Effector memory CD4-positive, alpha-beta T cell (primary cell): ENCODE measurements at regions not wholly inside any gene's neighbourhood (a gene's known extent, or its start where the extent isn't known, plus 50 kb on each side); places are given as distances from the start of the nearest gene placed in this dataset.
"Not testable (repeated sequence)": the region's sequence is repeated elsewhere in the genome, so short reads cannot be mapped to it uniquely, and the experiment has no call there.

Experiments used
- DNase-seq, 3 donors: peaks; one replicate each; pipeline ENCODE4 v3.0.0-alpha.2; 2020
- H3K27ac ChIP-seq: 2 replicates; pipeline ENCODE4 v1.7.0; 2013; ENCODE audit warnings: mild to moderate bottlenecking, low read length, moderate library complexity; ENCODE audit not compliant: insufficient read depth, poor library complexity, severe bottlenecking
- H3K27me3 ChIP-seq: replicated peaks from 2 replicates; pipeline ENCODE4 v1.7.0; 2013; ENCODE audit warnings: mild to moderate bottlenecking, low read length; ENCODE audit not compliant: insufficient read depth, control insufficient read depth, poor library complexity, severe bottlenecking
- H3K36me3 ChIP-seq: 2 replicates; pipeline ENCODE4 v1.7.0; 2013; ENCODE audit warnings: mild to moderate bottlenecking, low read length, moderate library complexity; ENCODE audit not compliant: control insufficient read depth, insufficient read depth
- H3K4me1 ChIP-seq: 2 replicates; pipeline ENCODE4 v1.7.0; 2013; ENCODE audit warnings: low read length, mild to moderate bottlenecking; ENCODE audit not compliant: control insufficient read depth, insufficient read depth, poor library complexity, severe bottlenecking
- H3K4me3 ChIP-seq: 2 replicates; pipeline ENCODE4 v1.7.0; 2013; ENCODE audit warnings: low read length, low read depth, mild to moderate bottlenecking; ENCODE audit not compliant: insufficient read depth, poor library complexity, severe bottlenecking
- H3K9me3 ChIP-seq: 2 replicates; pipeline ENCODE4 v1.7.0; 2013; ENCODE audit warnings: mild to moderate bottlenecking, low read length, moderate library complexity; ENCODE audit not compliant: control insufficient read depth

- H3K4me3 ChIP-seq, result no peak overlapping the region
- no peaks in the 10 kb centered on the region for H3K36me3 ChIP-seq
- no peaks in the 10 kb centered on the region for H3K27me3 ChIP-seq
- H3K9me3 ChIP-seq, result no peaks in the 10 kb centered on the region
- no peaks in the 10 kb centered on the region for H3K4me1 ChIP-seq
- DNase-seq, result no peak
- H3K27ac ChIP-seq, result no peak overlapping the region
These were observed 172.3 kb upstream of the TPM1 start for GRCh38 chr15:62870216-62870615.

GRCh38 chr15:62870701-62871100 is 171.8 kb upstream of the TPM1 start:
- not testable (repeated sequence) for H3K27me3 ChIP-seq, H3K9me3 ChIP-seq, H3K27ac ChIP-seq, H3K4me3 ChIP-seq, H3K4me1 ChIP-seq, H3K36me3 ChIP-seq, DNase-seq

GRCh38 chr15:62873203-62873602 is 169.3 kb upstream of the TPM1 start:
- H3K4me1 ChIP-seq, result no peaks in the 10 kb centered on the region
- H3K27ac ChIP-seq, result no peak overlapping the region
- no peak for DNase-seq
- no peaks in the 10 kb centered on the region for H3K9me3 ChIP-seq
- H3K4me3 ChIP-seq, result no peak overlapping the region
- no peaks in the 10 kb centered on the region for H3K27me3 ChIP-seq
- H3K36me3 ChIP-seq, result no peaks in the 10 kb centered on the region

- DNase-seq, result no peak
- H3K36me3 ChIP-seq, result no peaks in the 10 kb centered on the region
- H3K27me3 ChIP-seq, result no peaks in the 10 kb centered on the region
- no peaks in the 10 kb centered on the region for H3K9me3 ChIP-seq
- no peaks in the 10 kb centered on the region for H3K4me1 ChIP-seq
- no peak overlapping the region for H3K27ac ChIP-seq
- no peak overlapping the region for H3K4me3 ChIP-seq
These were observed 168.5 kb upstream of the TPM1 start for GRCh38 chr15:62874064-62874463.

GRCh38 chr15:62874959-62875625 is 167.5 kb upstream of the TPM1 start:
- Histone ChIP-seq H3K27ac (no peak overlapping the region), H3K4me3 (no peak overlapping the region), H3K9me3 (no peaks in the 10 kb centered on the region), H3K36me3 (no peaks in the 10 kb centered on the region), H3K4me1 (no peaks in the 10 kb centered on the region), H3K27me3 (no peaks in the 10 kb centered on the region)
- no peak for DNase-seq

GRCh38 chr15:62875626-62876021 is 166.9 kb upstream of the TPM1 start:
- Histone ChIP-seq H3K9me3 (no peaks in the 10 kb centered on the region), H3K27me3 (no peaks in the 10 kb centered on the region), H3K4me1 (no peaks in the 10 kb centered on the region), H3K36me3 (no peaks in the 10 kb centered on the region), H3K4me3 (no peak overlapping the region), H3K27ac (no peak overlapping the region)
- DNase-seq, result no peak

GRCh38 chr15:62877276-62877857 is 165.2 kb upstream of the TPM1 start:
- Histone ChIP-seq H3K4me1 (no peaks in the 10 kb centered on the region), H3K27ac (no peak overlapping the region), H3K27me3 (no peaks in the 10 kb centered on the region), H3K4me3 (no peak overlapping the region), H3K9me3 (no peaks in the 10 kb centered on the region), H3K36me3 (no peaks in the 10 kb centered on the region)
- DNase-seq, result no peak

GRCh38 chr15:62878070-62878469 is 164.5 kb upstream of the TPM1 start:
- no peaks in the 10 kb centered on the region for H3K9me3 ChIP-seq
- H3K27me3 ChIP-seq, result no peaks in the 10 kb centered on the region
- H3K4me1 ChIP-seq, result no peaks in the 10 kb centered on the region
- H3K4me3 ChIP-seq, result no peak overlapping the region
- H3K36me3 ChIP-seq, result no peaks in the 10 kb centered on the region
- no peak overlapping the region for H3K27ac ChIP-seq
- DNase-seq, result no peak

- Histone ChIP-seq H3K9me3 (no peaks in the 10 kb centered on the region), H3K36me3 (no peaks in the 10 kb centered on the region), H3K4me1 (no peaks in the 10 kb centered on the region), H3K27ac (no peak overlapping the region), H3K4me3 (no peak overlapping the region), H3K27me3 (no peaks in the 10 kb centered on the region)
- DNase-seq, result no peak
These were observed 162.8 kb upstream of the TPM1 start for GRCh38 chr15:62879770-62880169.

- DNase-seq, result no peak
- H3K9me3 ChIP-seq, result no peaks in the 10 kb centered on the region
These were observed 162.3 kb upstream of the TPM1 start for GRCh38 chr15:62880278-62880677.

More at GRCh38 chr15:62880278-62880677, 162.3 kb upstream of the TPM1 start:
- Histone ChIP-seq H3K27me3 (no peaks in the 10 kb centered on the region), H3K4me1 (no peaks in the 10 kb centered on the region), H3K36me3 (no peaks in the 10 kb centered on the region), H3K4me3 (no peak overlapping the region), H3K27ac (no peak overlapping the region)
